K562 (cell line): ENCODE measurements at regions not wholly inside any gene's neighbourhood (a gene's known extent, or its start where the extent isn't known, plus 50 kb on each side); places are given as distances from the start of the nearest gene placed in this dataset.

Experiments
- ATAC-seq: fragments of 200-7000 bp; cut with Tn5 transposase; 3 replicates; pipeline ENCODE4 v1.9.1; 2020; ENCODE audit warnings: moderate library complexity
- BruUV-seq: library from RNA; stranded (reverse); fragments of 400-500 nt; replicated peaks from 2 replicates; lab custom pipeline; 2021; lab: Mats Ljungman, UMichigan
- CTCF ChIA-PET: fragments of 300-600 bp; formaldehyde crosslinking; extraction: SDS; loops from one replicate; lab custom pipeline; 2021; ENCODE audit warnings: low intra/inter-chr PET ratio; lab: Yijun Ruan, JAX
- POLR2A ChIA-PET: fragments of 300-600, 350-650 bp; sonication (Branson Sonifier 250); formaldehyde crosslinking; extraction: SDS; loops from one replicate; lab custom pipeline; 2021; ENCODE audit warnings: antibody characterized with exemption, inconsistent platforms; lab: Yijun Ruan, JAX
- DNase-seq, 4 experiments: peaks; one replicate each; pipeline versions ENCODE4 v3.0.0 to v3.0.0-alpha.2; 2011 to 2018; ENCODE audit warnings: low spot score in 3 of 4, mixed read lengths in 3 of 4; ENCODE audit errors: extremely low read depth in 1 of 4
- FAIRE-seq: peaks from 2 replicates; lab custom pipeline; 2011; peaks lifted over from hg19 to GRCh38; lab: Jason Lieb, UNC
- H2AFZ ChIP-seq: 2 replicates; pipeline ENCODE4 v1.6.0; 2011; ENCODE audit warnings: low read depth, low read length, control low read depth, inconsistent platforms
- H3K27ac ChIP-seq: fragments of 200-600 bp; 3 replicates; pipeline ENCODE4 v1.8.0; 2011; ENCODE audit warnings: low read depth, mild to moderate bottlenecking, control low read depth, inconsistent platforms, low read length, moderate library complexity, mixed read lengths; ENCODE audit errors: extremely low read depth
- H3K27me3 ChIP-seq, 2 experiments: fragments of 300-600 bp in 1 of 2; 2 replicates in 1 of 2; 3 replicates in 1 of 2; pipeline versions ENCODE4 v1.6.0 to v1.8.0; 2011; ENCODE audit warnings: inconsistent platforms in 2 of 2, low read length in 2 of 2, mild to moderate bottlenecking in 1 of 2, mixed read lengths in 1 of 2, moderate library complexity in 1 of 2; ENCODE audit not compliant: control insufficient read depth in 2 of 2, insufficient read depth in 2 of 2
- H3K36me3 ChIP-seq: fragments of 300-600 bp; 3 replicates; pipeline ENCODE4 v1.8.0; 2011; ENCODE audit warnings: mild to moderate bottlenecking, low read length, inconsistent platforms; ENCODE audit not compliant: control insufficient read depth, insufficient read depth
- H3K4me1 ChIP-seq, 2 experiments: fragments of 200-600 bp in 1 of 2; replicated peaks in 1 of 2; 2 replicates in 1 of 2; 3 replicates in 1 of 2; pipeline versions ENCODE4 v1.5.1 to v1.8.0; 2011; ENCODE audit warnings: inconsistent platforms in 2 of 2, low read length in 2 of 2, mild to moderate bottlenecking in 1 of 2, mixed read lengths in 1 of 2, moderate library complexity in 1 of 2; ENCODE audit not compliant: control insufficient read depth in 2 of 2, insufficient read depth in 2 of 2
- H3K4me2 ChIP-seq: 2 replicates; pipeline ENCODE4 v1.6.1; 2011; ENCODE audit warnings: low read length, control low read depth, inconsistent platforms, mixed read lengths; ENCODE audit not compliant: insufficient read depth
- H3K4me3 ChIP-seq: fragments of 200-600 bp; sonication (generic), shearing (Covaris generic); 2 replicates; pipeline ENCODE4 v1.5.1; 2016; ENCODE audit warnings: control low read depth, inconsistent platforms
- H3K79me2 ChIP-seq: fragments of 200-600 bp; 3 replicates; pipeline ENCODE4 v1.8.0; 2011; ENCODE audit warnings: low read length, inconsistent platforms; ENCODE audit not compliant: control insufficient read depth, insufficient read depth
- H3K9ac ChIP-seq, 2 experiments: 2 replicates each; pipeline versions ENCODE4 v1.6.0 to v1.6.1; 2011; ENCODE audit warnings: low read depth in 2 of 2, low read length in 2 of 2, control low read depth in 1 of 2, inconsistent platforms in 1 of 2, mild to moderate bottlenecking in 1 of 2, mixed read lengths in 1 of 2; ENCODE audit not compliant: insufficient read depth in 1 of 2
- H3K9me1 ChIP-seq: one replicate; pipeline ENCODE4 v1.6.0; 2011; ENCODE audit warnings: inconsistent platforms, mild to moderate bottlenecking, low read length, moderate library complexity; ENCODE audit not compliant: control insufficient read depth, insufficient read depth
- H3K9me3 ChIP-seq: replicated peaks from 2 replicates; pipeline ENCODE4 v1.5.1; 2011; ENCODE audit warnings: low read depth, low read length, inconsistent platforms; ENCODE audit not compliant: control insufficient read depth, insufficient read depth
- H4K20me1 ChIP-seq: replicated peaks from 2 replicates; pipeline ENCODE4 v1.6.1; 2011; ENCODE audit warnings: low read length, inconsistent platforms, mixed read lengths; ENCODE audit not compliant: control insufficient read depth, insufficient read depth
- ATF2 ChIP-seq: sonication (generic); formaldehyde crosslinking; IDR thresholded peaks from 2 replicates; pipeline ENCODE4 v1.8.1; 2022; ENCODE audit warnings: missing genetic modification reagents
- ESRRB ChIP-seq: fragments of 250-450 bp; sonication (Bioruptor Pico); IDR thresholded peaks from 2 replicates; pipeline ENCODE4 v1.5.0; 2020; ENCODE audit warnings: mild to moderate bottlenecking, moderate library complexity, borderline replicate concordance
- ETV1 ChIP-seq: fragments of 450-650 bp; conservative IDR thresholded peaks from 2 replicates; pipeline ENCODE4 v1.6.1; 2016; ENCODE audit warnings: missing genetic modification characterization, control low read depth, low read depth, missing compliant biosample characterization
- NR4A1 ChIP-seq, 2 experiments: fragments of 250-450 bp in 1 of 2; fragments of 450-650 bp in 1 of 2; sonication (Bioruptor Pico) in 1 of 2; IDR thresholded peaks; 2 replicates each; pipeline versions ENCODE4 v1.4.0 to v1.6.1; 2016 to 2020; ENCODE audit warnings: mild to moderate bottlenecking in 2 of 2, missing compliant biosample characterization in 1 of 2, missing genetic modification characterization in 1 of 2, moderate library complexity in 1 of 2
- PURB ChIP-seq: sonication (generic); formaldehyde crosslinking; IDR thresholded peaks from 2 replicates; pipeline ENCODE4 v1.9.0; 2021; ENCODE audit warnings: low read depth, mild to moderate bottlenecking, missing genetic modification reagents
- ZNF316 ChIP-seq: fragments of 450-650 bp; IDR thresholded peaks from 2 replicates; pipeline ENCODE4 v1.6.1; 2016
- ZNF717 ChIP-seq: fragments of 250-450 bp; sonication (Bioruptor Pico); IDR thresholded peaks from 2 replicates; pipeline ENCODE4 v1.5.0; 2021
- WGBS: fragments of 100-300 bp; shearing (Covaris generic); methylation state at CpG from one replicate; pipeline ENCODE4 v1.1.6; 2016; ENCODE audit warnings: low coverage, mixed read lengths; ENCODE audit not compliant: insufficient coverage; ENCODE audit errors: missing lambda C conversion rate; 5-methylcytosine and 5-hydroxymethylcytosine counted together
- in situ Hi-C: fragments of 300-500 bp; cut with MboI; formaldehyde crosslinking; loops from 4 replicates; pipeline ENCODE4 v1.15.0; 2018; ENCODE audit warnings: inconsistent platforms, mixed read lengths
- intact Hi-C: fragments of 100-400 bp; cut with micrococcal nuclease; formaldehyde crosslinking; loops from 2 replicates; pipeline ENCODE4 v1.14.2; 2022
- TF ChIP-seq, protein P1 (sequence below), 2 experiments: fragments of 250-450 bp in 1 of 2; fragments of 450-650 bp in 1 of 2; sonication (Bioruptor Pico) in 1 of 2; IDR thresholded peaks; 2 replicates each; pipeline versions ENCODE4 v1.6.1 to v1.8.0; 2016 to 2021; ENCODE audit warnings: mild to moderate bottlenecking in 2 of 2, moderate library complexity in 2 of 2, missing compliant biosample characterization in 1 of 2, missing genetic modification characterization in 1 of 2

DNA sequence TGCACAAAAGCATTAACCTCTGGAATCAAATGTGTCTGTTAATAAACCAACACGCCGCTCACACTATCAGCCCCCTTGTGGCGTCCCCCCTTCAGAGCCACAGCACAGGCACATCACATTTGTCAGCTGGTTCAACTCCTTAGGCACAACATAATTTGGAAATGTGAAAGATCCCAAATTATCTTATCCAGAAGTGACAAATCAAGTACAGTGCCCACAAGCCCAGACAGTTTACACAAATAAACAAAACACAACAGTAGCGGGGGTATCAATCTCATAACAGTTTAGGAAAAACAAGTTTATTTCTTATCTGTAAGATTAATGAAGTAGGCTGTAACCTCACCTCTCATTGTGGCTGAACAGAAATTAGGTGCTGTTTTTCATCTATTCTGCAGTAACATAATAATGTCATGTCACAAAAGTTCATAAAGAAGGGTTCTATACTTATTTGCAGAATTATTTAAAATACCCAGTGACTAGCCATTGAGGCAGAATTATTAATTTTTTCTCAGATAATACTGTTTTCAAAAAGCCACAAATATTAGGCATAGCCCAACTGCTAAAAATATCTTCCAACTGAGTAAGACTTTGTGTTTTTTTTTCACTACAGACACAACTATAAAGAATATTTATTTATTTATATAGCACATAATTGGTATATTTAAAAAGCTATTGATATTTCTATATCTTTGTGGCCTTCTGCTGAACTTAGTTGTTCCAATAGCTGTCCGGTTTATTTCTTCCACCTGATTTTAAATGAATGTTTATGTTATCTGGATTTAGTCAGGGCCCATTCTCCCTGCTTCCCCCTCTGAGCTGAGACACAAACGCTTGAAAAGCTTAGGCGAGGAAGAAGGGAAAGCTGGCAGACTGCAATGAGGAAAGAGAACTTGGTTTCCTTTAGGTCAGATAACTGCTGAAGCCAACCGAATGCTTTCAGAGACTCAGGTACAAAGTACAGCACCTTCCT is 214.7 kb downstream of the QDPR start:
- FAIRE-seq (no peak), DNase-seq (no peak), ATAC-seq (no peak)
- WGBS = 0% methylated on average over 8 of the region's 8 CpGs
- H3K79me2 ChIP-seq = no peaks in the 10 kb centered on the region
- intact Hi-C loops = no loop called here
- no TSS peak for BruUV-seq
- H3K4me3 ChIP-seq = no peak overlapping the region
- no peaks in the 10 kb centered on the region for H3K9me3 ChIP-seq
- no peaks in the 10 kb centered on the region for H4K20me1 ChIP-seq
- H3K27ac ChIP-seq = no peak overlapping the region
- no peaks in the 10 kb centered on the region for H3K9me1 ChIP-seq
- H3K27me3 ChIP-seq = no peaks in the 10 kb centered on the region
- H3K36me3 ChIP-seq = no peaks in the 10 kb centered on the region
- no peak overlapping the region for H2AFZ ChIP-seq
- ChIA-PET POLR2A (no interaction called here), CTCF (no interaction called here)
- no peaks in the 10 kb centered on the region for H3K4me1 ChIP-seq
- no peak overlapping the region for H3K9ac ChIP-seq
- in situ Hi-C loops = no loop called here
- no peak overlapping the region for H3K4me2 ChIP-seq
- TF ChIP-seq ETV1 (tag) = no peak

GRCh38 chr4:17293901-17294300 is 218.0 kb downstream of the QDPR start:
- H4K20me1 ChIP-seq = no peaks in the 10 kb centered on the region
- H3K4me1 ChIP-seq = no peaks in the 10 kb centered on the region
- H2AFZ ChIP-seq = no peak overlapping the region
- no peaks in the 10 kb centered on the region for H3K27me3 ChIP-seq
- WGBS = 4% methylated on average over 1 of the region's 1 CpG
- no peak for DNase-seq
- H3K27ac ChIP-seq = no peak overlapping the region
- ATAC-seq = no peak
- H3K9me1 ChIP-seq = no peaks in the 10 kb centered on the region
- H3K4me2 ChIP-seq = no peak overlapping the region
- no peaks in the 10 kb centered on the region for H3K79me2 ChIP-seq
- H3K36me3 ChIP-seq = no peaks in the 10 kb centered on the region
- H3K9ac ChIP-seq = no peak overlapping the region
- TF ChIP-seq ATF2 (no peak), ZNF316 (no peak), PURB (CRISPR knock-in tag) (no peak), ZNF717 (CRISPR knock-in tag) (no peak), NR4A1 (CRISPR knock-in tag; IDR thresholded peaks at IDR 0.05) (no peak), NR4A1 (tag; IDR thresholded peaks at IDR 0.05) (no peak), ESRRB (CRISPR knock-in tag) (no peak)
- TF ChIP-seq, protein P1, sequence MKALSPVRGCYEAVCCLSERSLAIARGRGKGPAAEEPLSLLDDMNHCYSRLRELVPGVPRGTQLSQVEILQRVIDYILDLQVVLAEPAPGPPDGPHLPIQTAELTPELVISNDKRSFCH (CRISPR knock-in tag; IDR thresholded peaks at IDR 0.05) = no peak
- TF ChIP-seq, protein P1 (tag; IDR thresholded peaks at IDR 0.05) = no peak
- ChIA-PET POLR2A (no interaction called here), CTCF (no interaction called here)
- no peak overlapping the region for H3K4me3 ChIP-seq
- in situ Hi-C loops (no loop called here), intact Hi-C loops (no loop called here)
- BruUV-seq = no TSS peak
- no peaks in the 10 kb centered on the region for H3K9me3 ChIP-seq
- no peak for FAIRE-seq
